ENCODE measurements at regions not wholly inside any gene's neighbourhood (a gene's known extent, or its start where the extent isn't known, plus 50 kb on each side); places are given as distances from the start of the nearest gene placed in this dataset.
A peak's percentile ranks its signal among the peaks of the same experiment; 100 is the strongest.

GRCh38 chr2:116645155-116645554 lies 1169.3 kb upstream of the DDX18 start:
- Mint-ChIP-seq H3K4me1 (no peaks in the 10 kb centered on the region), H3K4me3 (no peak overlapping the region), H3K9me3 (peaks cover 0 to 21% (median 6%) of the 10 kb centered on the region in 7 donors), H3K27me3 (no peaks in the 10 kb centered on the region), H3K27ac (no peak overlapping the region), H3K36me3 (no peaks in the 10 kb centered on the region)
- Histone ChIP-seq H3K4me3 (ENCODE audit: low read depth, low read length) (no peak overlapping the region), H3K27me3 (ENCODE audit: control insufficient read depth, insufficient read depth, low read length) (no peaks in the 10 kb centered on the region), H3K36me3 (ENCODE audit: control insufficient read depth, insufficient read depth, low read length) (no peaks in the 10 kb centered on the region), H3K4me1 (ENCODE audit: control insufficient read depth, insufficient read depth, low read length, poor library complexity, severe bottlenecking) (no peaks in the 10 kb centered on the region), H3K9me3 (ENCODE audit: control insufficient read depth in 2 of 2, low read length in 2 of 2) (peaks cover 0 to 3% of the 10 kb centered on the region in 2 experiments), H3K27ac (ENCODE audit: insufficient read depth, low read length, poor library complexity, severe bottlenecking) (no peak overlapping the region)
- ATAC-seq (ENCODE audit: low read depth in 2 of 2) (no peak), DNase-seq (no peak)

DNA sequence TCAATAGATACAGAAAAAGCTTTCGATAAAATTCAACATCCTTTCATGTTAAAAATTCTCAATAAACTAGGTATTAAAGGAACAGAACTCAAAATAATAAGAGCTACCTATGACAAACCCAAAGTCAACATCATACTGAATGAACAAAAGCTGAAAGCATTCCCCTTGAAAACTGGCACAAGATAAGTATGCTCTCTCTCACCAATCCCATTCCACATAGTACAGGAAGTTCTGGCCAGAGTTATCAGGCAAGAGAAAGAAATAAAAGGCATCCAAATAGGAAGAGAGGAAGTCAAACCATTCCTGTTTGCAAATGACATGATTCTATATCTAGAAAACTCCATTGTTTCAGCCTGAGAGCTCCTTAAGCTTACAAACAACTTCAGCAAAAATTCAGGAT lies 1145.8 kb upstream of the DDX18 start:
- Mint-ChIP-seq H3K36me3 (no peaks in the 10 kb centered on the region), H3K4me3 (no peak overlapping the region), H3K27ac (no peak overlapping the region), H3K9me3 (peaks cover 2 to 20% (median 4%) of the 10 kb centered on the region in 7 donors), H3K4me1 (no peaks in the 10 kb centered on the region), H3K27me3 (no peaks in the 10 kb centered on the region)
- H3K9me3 ChIP-seq (ENCODE audit: control insufficient read depth in 2 of 2, low read length in 2 of 2): no peaks in the 10 kb centered on the region
- no peak for ATAC-seq (ENCODE audit: low read depth in 2 of 2)
- H3K27ac ChIP-seq (ENCODE audit: insufficient read depth, low read length, poor library complexity, severe bottlenecking): no peak overlapping the region
- no peaks in the 10 kb centered on the region for H3K36me3 ChIP-seq (ENCODE audit: control insufficient read depth, insufficient read depth, low read length)
- no peak overlapping the region for H3K4me3 ChIP-seq (ENCODE audit: low read depth, low read length)
- no peaks in the 10 kb centered on the region for H3K4me1 ChIP-seq (ENCODE audit: control insufficient read depth, insufficient read depth, low read length, poor library complexity, severe bottlenecking)
- DNase-seq: no peak
- H3K27me3 ChIP-seq (ENCODE audit: control insufficient read depth, insufficient read depth, low read length): no peaks in the 10 kb centered on the region

GRCh38 chr2:116669782-116670181 lies 1144.7 kb upstream of the DDX18 start:
- Histone ChIP-seq H3K9me3 (ENCODE audit: control insufficient read depth in 2 of 2, low read length in 2 of 2) (peaks cover 0 to 2% of the 10 kb centered on the region in 2 experiments), H3K27ac (ENCODE audit: insufficient read depth, low read length, poor library complexity, severe bottlenecking) (no peak overlapping the region), H3K36me3 (ENCODE audit: control insufficient read depth, insufficient read depth, low read length) (no peaks in the 10 kb centered on the region), H3K4me1 (ENCODE audit: control insufficient read depth, insufficient read depth, low read length, poor library complexity, severe bottlenecking) (no peaks in the 10 kb centered on the region), H3K4me3 (ENCODE audit: low read depth, low read length) (no peak overlapping the region), H3K27me3 (ENCODE audit: control insufficient read depth, insufficient read depth, low read length) (no peaks in the 10 kb centered on the region)
- H3K4me1 Mint-ChIP-seq: no peaks in the 10 kb centered on the region
- DNase-seq (no peak), ATAC-seq (ENCODE audit: low read depth in 2 of 2) (no peak)
- H3K27ac Mint-ChIP-seq: peak overlapping the region in 1 of 3 donors; percentile 74
- H3K9me3 Mint-ChIP-seq: peaks cover 1 to 20% (median 3%) of the 10 kb centered on the region in 7 donors
- no peaks in the 10 kb centered on the region for H3K36me3 Mint-ChIP-seq
- no peak overlapping the region for H3K4me3 Mint-ChIP-seq
- no peaks in the 10 kb centered on the region for H3K27me3 Mint-ChIP-seq

- peaks cover 0 to 36% (median 6%) of the 10 kb centered on the region in 7 donors for H3K9me3 Mint-ChIP-seq
- Histone ChIP-seq H3K36me3 (ENCODE audit: control insufficient read depth, insufficient read depth, low read length) (no peaks in the 10 kb centered on the region), H3K27me3 (ENCODE audit: control insufficient read depth, insufficient read depth, low read length) (no peaks in the 10 kb centered on the region), H3K4me3 (ENCODE audit: low read depth, low read length) (no peak overlapping the region), H3K9me3 (ENCODE audit: control insufficient read depth in 2 of 2, low read length in 2 of 2) (peaks cover 0 to 2% of the 10 kb centered on the region in 2 experiments), H3K27ac (ENCODE audit: insufficient read depth, low read length, poor library complexity, severe bottlenecking) (no peak overlapping the region), H3K4me1 (ENCODE audit: control insufficient read depth, insufficient read depth, low read length, poor library complexity, severe bottlenecking) (no peaks in the 10 kb centered on the region)
- H3K27me3 Mint-ChIP-seq: no peaks in the 10 kb centered on the region
- no peak overlapping the region for H3K4me3 Mint-ChIP-seq
- H3K36me3 Mint-ChIP-seq: no peaks in the 10 kb centered on the region
- H3K27ac Mint-ChIP-seq: no peak overlapping the region
- no peaks in the 10 kb centered on the region for H3K4me1 Mint-ChIP-seq
- DNase-seq: no peak
- ATAC-seq (ENCODE audit: low read depth in 2 of 2): no peak
These were observed 1140.3 kb upstream of the DDX18 start for GRCh38 chr2:116674188-116674587.

DNA sequence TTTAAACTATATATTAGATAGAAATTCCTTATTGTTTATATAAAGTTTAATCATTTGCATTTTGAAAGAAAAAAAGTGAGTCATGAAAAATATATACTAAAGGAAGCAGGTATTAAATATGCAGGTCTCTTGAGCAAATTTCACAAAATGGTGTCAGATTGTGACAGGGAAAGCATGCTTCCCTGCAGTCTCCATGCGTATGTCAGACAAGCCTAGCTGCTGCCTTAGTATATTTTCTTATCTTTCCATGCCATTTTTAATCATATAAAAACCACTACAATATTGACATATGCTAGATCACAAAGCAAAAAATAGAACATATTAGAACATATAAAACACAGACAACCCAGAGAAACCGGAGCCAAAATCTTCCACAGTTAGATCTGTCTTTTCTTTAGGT lies 1137.7 kb upstream of the DDX18 start:
- no peak for DNase-seq
- H3K9me3 Mint-ChIP-seq: peaks cover 0 to 29% (median 10%) of the 10 kb centered on the region in 7 donors
- no peak overlapping the region for H3K27ac Mint-ChIP-seq
- Histone ChIP-seq H3K4me3 (ENCODE audit: low read depth, low read length) (no peak overlapping the region), H3K4me1 (ENCODE audit: control insufficient read depth, insufficient read depth, low read length, poor library complexity, severe bottlenecking) (no peaks in the 10 kb centered on the region), H3K27me3 (ENCODE audit: control insufficient read depth, insufficient read depth, low read length) (no peaks in the 10 kb centered on the region), H3K9me3 (ENCODE audit: control insufficient read depth in 2 of 2, low read length in 2 of 2) (peaks cover 2 to 3% of the 10 kb centered on the region in 2 experiments), H3K36me3 (ENCODE audit: control insufficient read depth, insufficient read depth, low read length) (no peaks in the 10 kb centered on the region), H3K27ac (ENCODE audit: insufficient read depth, low read length, poor library complexity, severe bottlenecking) (no peak overlapping the region)
- H3K27me3 Mint-ChIP-seq: no peaks in the 10 kb centered on the region
- H3K4me3 Mint-ChIP-seq: no peak overlapping the region
- no peaks in the 10 kb centered on the region for H3K4me1 Mint-ChIP-seq
- H3K36me3 Mint-ChIP-seq: no peaks in the 10 kb centered on the region
- ATAC-seq (ENCODE audit: low read depth in 2 of 2): no peak

DNA sequence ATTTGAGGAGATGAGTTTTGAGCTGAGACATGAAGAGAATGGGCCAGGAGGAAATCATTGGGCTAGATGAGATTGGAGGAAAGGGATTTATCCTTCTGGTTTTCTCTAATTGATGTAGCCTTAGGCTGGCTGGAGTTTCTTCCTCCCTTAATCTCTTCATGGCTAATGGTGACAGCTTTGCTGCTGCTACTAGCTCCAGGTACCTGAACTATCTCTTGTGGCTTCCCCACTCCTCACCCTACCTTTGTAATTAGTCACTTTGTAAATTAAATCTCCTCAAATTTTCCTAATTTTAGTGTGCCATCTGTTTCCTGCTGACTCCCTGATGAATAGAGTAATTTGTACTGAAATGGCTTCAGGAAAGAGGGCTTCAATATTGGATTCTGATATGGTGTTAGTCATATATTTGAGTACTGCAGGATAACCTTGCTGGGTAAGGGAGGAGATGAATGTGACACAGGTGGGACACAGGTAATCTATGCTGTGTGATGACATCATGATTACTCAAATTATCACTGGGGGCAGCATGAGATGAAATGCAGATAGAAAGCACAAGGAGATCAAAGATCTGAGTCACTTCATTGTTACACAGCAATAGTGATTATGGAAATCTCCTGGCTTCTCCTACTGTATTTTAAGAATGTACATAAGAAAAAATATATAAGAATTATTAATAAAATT lies 1134.1 kb upstream of the DDX18 start:
- peaks cover 0 to 3% of the 10 kb centered on the region in 2 experiments for H3K9me3 ChIP-seq (ENCODE audit: control insufficient read depth in 2 of 2, low read length in 2 of 2)
- Mint-ChIP-seq H3K4me1 (no peaks in the 10 kb centered on the region), H3K36me3 (no peaks in the 10 kb centered on the region), H3K9me3 (peaks cover 0 to 20% (median 8%) of the 10 kb centered on the region in 7 donors), H3K27me3 (no peaks in the 10 kb centered on the region), H3K4me3 (no peak overlapping the region), H3K27ac (no peak overlapping the region)
- no peaks in the 10 kb centered on the region for H3K27me3 ChIP-seq (ENCODE audit: control insufficient read depth, insufficient read depth, low read length)
- DNase-seq: no peak
- H3K4me1 ChIP-seq (ENCODE audit: control insufficient read depth, insufficient read depth, low read length, poor library complexity, severe bottlenecking): no peaks in the 10 kb centered on the region
- H3K4me3 ChIP-seq (ENCODE audit: low read depth, low read length): no peak overlapping the region
- ATAC-seq (ENCODE audit: low read depth in 2 of 2): no peak
- no peaks in the 10 kb centered on the region for H3K36me3 ChIP-seq (ENCODE audit: control insufficient read depth, insufficient read depth, low read length)
- no peak overlapping the region for H3K27ac ChIP-seq (ENCODE audit: insufficient read depth, low read length, poor library complexity, severe bottlenecking)

DNA sequence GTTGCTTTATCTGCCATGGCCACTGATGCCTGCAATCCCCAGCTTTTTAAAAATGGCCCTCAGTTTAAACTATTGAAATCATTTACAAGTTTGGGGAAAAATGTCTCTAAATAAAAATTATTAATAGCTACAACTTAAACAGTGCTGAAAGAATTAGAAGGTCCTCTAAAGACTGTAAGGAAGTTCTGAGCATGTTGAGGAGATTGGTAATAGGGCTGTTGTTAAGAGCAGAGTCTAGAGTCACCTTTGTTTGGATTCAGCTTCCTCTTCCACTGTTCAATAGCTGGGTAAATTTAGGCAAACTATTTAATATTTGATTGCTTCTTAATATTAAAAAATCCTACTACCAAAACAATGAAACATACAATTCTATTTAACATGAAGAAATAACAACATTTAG lies 1127.1 kb upstream of the DDX18 start:
- Mint-ChIP-seq H3K36me3 (no peaks in the 10 kb centered on the region), H3K27me3 (no peaks in the 10 kb centered on the region), H3K27ac (no peak overlapping the region), H3K4me1 (no peaks in the 10 kb centered on the region), H3K9me3 (peaks cover 0 to 24% (median 3%) of the 10 kb centered on the region in 7 donors), H3K4me3 (no peak overlapping the region)
- Histone ChIP-seq H3K27me3 (ENCODE audit: control insufficient read depth, insufficient read depth, low read length) (no peaks in the 10 kb centered on the region), H3K27ac (ENCODE audit: insufficient read depth, low read length, poor library complexity, severe bottlenecking) (no peak overlapping the region), H3K36me3 (ENCODE audit: control insufficient read depth, insufficient read depth, low read length) (no peaks in the 10 kb centered on the region), H3K9me3 (ENCODE audit: control insufficient read depth in 2 of 2, low read length in 2 of 2) (no peaks in the 10 kb centered on the region), H3K4me3 (ENCODE audit: low read depth, low read length) (no peak overlapping the region), H3K4me1 (ENCODE audit: control insufficient read depth, insufficient read depth, low read length, poor library complexity, severe bottlenecking) (no peaks in the 10 kb centered on the region)
- ATAC-seq (ENCODE audit: low read depth in 2 of 2) (no peak), DNase-seq (no peak)

DNA sequence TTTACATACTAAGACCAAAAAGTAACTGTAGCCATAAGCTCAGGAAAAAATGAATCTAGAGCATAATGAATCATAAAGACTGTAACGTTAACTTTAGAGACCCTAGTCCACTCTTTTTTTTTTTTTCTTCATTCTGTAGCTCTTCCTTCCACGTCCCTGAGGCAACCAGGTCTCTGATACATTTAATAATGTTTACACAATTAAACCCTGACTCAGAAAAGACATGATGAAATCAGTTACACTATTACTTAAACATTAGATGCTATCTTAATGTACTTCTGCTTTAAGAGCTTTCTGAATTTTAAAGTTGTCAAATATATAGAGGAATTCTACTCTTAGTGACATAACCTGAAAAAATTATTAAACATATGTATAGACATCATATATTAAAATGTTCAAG lies 1121.5 kb upstream of the DDX18 start:
- ATAC-seq (ENCODE audit: low read depth in 2 of 2): no peak
- Mint-ChIP-seq H3K27ac (no peak overlapping the region), H3K9me3 (peaks cover 0 to 18% (median 3%) of the 10 kb centered on the region in 7 donors), H3K4me1 (no peaks in the 10 kb centered on the region), H3K4me3 (no peak overlapping the region), H3K36me3 (no peaks in the 10 kb centered on the region), H3K27me3 (no peaks in the 10 kb centered on the region)
- no peaks in the 10 kb centered on the region for H3K27me3 ChIP-seq (ENCODE audit: control insufficient read depth, insufficient read depth, low read length)
- no peaks in the 10 kb centered on the region for H3K9me3 ChIP-seq (ENCODE audit: control insufficient read depth in 2 of 2, low read length in 2 of 2)
- no peak overlapping the region for H3K27ac ChIP-seq (ENCODE audit: insufficient read depth, low read length, poor library complexity, severe bottlenecking)
- no peaks in the 10 kb centered on the region for H3K36me3 ChIP-seq (ENCODE audit: control insufficient read depth, insufficient read depth, low read length)
- no peak overlapping the region for H3K4me3 ChIP-seq (ENCODE audit: low read depth, low read length)
- no peak for DNase-seq
- H3K4me1 ChIP-seq (ENCODE audit: control insufficient read depth, insufficient read depth, low read length, poor library complexity, severe bottlenecking): no peaks in the 10 kb centered on the region
